Stimulated activated CD8-positive, alpha-beta memory T cell treated with anti-CD3 and anti-CD28 coated beads, Interleukin-15, amount 100 ng/mL, for 1 hour (primary cell): ENCODE measurements at regions not wholly inside any gene's neighbourhood (a gene's known extent, or its start where the extent isn't known, plus 50 kb on each side); places are given as distances from the start of the nearest gene placed in this dataset.
"Not testable (repeated sequence)": the region's sequence is repeated elsewhere in the genome, so short reads cannot be mapped to it uniquely, and the experiment has no call there.

Source experiments
- DNase-seq: peaks from one replicate; pipeline ENCODE4 v3.0.0-alpha.2; 2020; ENCODE audit warnings: low read depth

DNA sequence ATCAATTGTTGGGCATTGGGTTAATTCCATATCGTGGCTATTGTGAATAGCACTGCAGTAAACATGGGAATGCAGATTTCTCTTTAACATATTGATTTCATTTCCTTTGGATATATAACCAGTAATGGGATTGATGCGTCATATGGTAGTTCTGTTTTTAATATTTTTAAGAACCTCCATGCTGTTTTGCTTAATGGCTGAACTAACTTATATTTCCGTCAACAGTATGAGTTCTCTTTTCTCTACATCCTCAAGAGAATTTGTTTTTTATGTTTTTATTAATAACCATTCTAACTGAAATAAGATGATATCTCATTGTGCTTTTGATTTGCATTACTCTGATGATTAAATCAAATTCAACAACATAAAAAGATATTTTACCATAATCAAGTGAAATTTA is 228.5 kb upstream of the FSIP2 start:
- DNase-seq = no peak

DNA sequence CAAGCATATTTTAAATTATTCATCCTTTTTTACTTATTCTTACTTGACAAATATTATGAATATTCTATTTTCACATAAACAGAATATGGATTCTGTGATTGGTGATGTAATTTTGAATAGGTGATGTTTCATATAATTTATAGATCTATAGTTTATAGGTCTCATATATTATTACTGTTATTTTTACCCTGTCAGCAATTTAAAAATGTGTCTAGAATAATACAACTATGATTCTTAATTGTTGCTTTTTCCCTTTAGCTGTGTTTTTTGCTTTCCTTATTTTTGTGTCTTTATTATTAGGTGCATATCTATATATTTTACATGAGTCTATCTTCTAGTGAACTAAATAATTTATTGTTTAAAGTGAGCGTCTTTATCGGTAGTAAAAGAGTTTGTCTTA is 226.7 kb upstream of the FSIP2 start:
- no peak for DNase-seq

DNA sequence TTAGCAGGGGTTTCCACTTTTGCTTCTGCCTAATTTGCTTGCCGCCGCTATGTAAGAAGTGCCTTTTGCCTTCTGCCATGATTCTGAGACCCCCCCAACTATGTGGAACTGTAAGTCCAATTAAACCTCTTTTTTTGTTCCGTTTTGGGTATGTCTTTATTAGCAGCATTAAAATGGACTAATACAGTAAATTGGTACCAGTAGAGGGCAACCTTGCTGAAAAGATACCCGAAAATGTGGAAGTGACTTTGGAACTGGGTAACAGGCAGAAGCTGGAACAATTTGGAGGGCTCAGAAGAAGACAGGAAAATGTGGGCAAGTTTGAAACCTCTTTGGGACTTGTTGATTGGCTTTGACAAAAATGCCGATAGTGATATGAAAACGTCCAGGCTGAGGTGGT is 216.1 kb upstream of the FSIP2 start:
- DNase-seq = no peak

DNA sequence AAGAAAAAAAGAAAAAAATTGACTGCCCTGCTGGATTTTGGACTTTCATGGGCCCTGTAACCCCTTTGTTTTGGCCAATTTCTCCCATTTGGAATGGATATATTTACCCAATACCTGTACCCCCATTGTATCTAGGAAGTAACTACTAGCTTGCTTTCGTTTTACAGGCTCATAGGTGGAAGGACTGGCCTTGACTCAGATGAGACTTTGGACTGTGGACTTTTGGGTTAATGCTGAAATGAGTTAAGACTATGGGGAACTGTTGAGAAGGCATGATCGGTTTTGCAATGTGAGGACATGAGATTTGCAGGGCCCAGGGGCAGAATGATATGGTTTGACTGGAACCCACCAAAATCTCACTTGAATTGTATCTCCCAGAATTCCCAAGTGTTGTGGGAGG is 214.4 kb upstream of the FSIP2 start:
- DNase-seq = not testable (repeated sequence)

DNA sequence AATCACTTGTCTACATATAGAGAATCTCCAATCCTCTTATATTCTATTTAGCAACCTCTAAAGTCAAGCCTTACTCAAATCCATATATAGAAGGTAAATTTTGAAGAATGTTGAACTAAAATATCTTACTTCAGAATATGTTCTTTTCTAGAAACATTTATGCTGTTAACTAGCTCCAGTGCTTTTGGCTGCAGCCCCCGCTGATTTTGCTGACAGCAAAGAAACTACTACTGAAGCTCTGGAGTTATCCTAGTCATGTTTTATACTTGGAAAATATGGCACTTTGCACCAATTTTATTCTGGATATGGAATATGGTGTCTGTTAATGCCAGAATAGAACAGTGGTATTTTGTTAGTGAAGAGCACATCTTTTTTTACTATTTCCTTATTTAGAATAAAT is 212.4 kb upstream of the FSIP2 start:
- no peak for DNase-seq

DNA sequence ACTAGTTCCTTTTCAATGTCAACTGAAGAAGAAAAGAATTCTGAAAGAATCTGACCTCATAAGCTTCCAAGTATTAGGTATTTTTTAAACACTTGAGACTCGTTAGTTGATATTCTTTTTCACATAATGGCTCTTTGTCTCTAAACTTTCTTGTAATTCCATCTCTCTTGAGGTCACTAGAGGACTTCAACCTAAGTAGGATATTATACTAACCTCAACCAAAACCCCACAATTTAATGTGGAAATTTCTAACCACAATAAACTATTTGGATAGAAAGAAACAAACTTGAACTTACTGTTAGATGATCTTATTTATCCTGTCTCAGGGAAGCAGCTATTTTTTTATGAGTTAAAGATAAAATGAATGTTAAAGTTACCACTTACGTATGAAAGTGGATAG is 206.9 kb upstream of the FSIP2 start:
- DNase-seq = no peak

DNA sequence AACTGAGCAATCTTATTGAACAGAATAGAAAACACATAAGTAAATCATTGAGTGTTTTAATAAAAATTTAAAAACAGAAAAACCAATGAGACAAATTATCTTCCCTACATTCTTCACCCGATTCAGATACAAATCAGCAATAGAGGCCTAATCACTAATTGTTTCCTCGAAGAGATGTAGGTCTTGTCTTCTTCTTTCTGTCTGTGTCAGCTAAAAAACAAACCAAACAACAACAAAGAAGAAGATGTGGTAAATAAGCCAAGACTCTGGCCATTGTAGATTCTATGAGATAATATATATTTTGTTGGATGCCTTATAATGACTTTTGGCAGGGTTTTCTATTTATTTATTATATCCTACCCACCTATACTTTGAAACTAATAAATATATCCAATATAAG is 200.9 kb upstream of the FSIP2 start:
- DNase-seq = no peak

DNA sequence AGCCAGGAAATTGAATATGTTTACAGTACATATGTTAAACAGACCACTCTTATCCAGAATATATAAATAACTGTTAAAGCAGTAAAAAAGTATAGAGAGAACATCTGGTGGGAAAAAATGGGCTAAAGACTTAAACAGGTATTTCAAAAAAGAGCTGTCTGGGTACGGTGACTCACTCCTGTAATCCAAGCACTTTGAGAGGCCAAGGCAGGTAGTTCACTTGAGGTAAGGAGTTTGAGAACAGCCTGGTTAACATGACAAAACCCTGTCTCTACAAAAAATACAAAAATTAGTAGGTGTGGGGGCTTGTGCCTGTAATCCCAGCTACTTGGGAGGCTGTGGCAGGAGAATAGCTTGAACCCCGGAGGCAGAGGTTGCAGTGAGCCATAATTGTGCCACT is 171.4 kb upstream of the FSIP2 start:
- no peak for DNase-seq

DNA sequence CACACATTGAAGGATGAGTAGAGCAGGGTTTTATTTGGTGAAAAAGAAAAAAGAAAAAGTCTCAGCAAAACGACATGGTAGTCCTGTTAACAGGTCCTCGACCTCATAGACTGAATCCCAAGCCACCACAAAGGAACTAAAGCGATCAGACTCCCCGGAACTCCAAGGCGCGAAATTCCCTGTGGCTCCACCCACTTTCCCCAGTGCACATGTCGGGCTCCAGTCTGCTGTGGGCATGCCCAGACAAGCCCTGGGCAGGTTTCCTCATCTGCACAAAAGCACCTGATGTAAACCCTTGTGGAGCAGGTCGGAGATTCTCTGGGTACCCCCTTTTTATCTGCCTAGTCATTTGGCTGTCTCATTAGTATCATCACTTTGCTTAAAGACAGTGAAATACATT is 170.7 kb upstream of the FSIP2 start:
- no peak for DNase-seq

DNA sequence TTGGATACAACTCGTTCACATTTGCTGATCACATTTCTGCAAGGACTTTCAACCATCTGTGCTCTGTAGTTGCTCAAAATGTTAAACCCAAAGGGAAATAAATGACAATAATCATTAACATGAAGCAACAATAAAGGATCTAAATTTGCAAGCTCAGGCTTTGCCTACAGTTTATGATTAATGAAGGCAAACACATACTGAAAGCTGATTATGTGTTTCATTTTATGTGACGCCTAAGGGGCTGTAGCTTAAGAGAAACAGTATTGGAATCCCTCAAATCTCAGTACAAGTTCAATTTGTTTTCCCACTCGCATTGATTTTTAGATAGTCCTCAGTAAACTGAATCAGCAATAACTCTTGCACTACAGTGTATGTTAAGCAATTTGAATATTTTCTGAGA is 160.3 kb upstream of the FSIP2 start:
- DNase-seq = no peak

DNA sequence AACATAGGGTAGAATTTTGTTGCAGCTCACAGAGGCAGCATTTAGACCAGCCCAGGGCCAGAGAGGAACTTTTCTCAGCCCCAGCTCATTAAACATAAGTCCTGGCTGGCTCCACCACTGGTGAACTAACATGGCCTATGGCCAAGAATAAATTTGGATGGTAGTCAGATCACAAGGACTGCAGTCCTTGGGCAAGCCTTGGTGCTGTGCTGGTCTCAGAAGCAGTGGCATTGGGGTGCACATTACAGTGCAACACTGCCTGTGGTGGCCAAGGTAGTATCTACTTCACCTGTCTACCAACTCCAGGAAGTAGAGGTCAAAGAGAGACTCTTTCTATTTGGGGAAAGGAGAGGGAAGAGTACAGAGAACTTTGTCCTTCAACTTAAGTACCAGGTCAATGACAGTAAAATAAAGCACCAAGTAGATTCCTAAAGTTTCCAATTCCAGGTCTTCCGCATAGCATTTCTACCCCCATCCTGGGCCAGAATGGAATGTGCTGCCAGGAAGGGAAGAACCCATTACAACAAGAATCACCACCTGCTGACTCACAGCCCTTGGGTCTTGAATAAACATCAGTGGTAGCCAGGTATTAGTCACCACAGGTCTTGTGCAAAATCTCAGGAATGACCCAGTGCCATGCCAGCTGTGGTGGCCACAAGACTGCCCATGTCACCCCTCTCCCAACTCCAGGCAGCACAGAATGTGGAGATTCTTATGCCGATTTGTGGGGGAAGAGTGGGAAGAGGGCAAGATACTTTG is 155.4 kb upstream of the FSIP2 start:
- no peak for DNase-seq

DNA sequence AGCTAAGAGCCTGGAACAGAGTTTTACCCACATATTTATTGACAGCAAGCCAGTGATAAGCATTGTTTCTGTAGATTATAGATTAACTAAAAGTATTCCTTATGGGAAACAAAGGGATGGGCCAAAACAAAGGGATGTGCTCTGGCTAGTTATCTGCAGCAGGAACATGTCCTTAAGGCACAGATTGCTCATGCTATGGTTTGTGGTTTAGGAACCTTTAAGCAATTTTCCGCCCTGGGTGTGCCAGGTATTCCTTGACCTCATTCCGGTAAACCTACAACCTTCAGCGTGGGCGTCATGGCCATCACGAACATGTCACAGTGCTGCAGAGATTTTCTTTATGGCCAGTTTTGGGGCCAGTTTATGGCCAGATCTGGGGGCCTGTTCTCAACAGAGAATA is 153.4 kb upstream of the FSIP2 start:
- DNase-seq = not testable (repeated sequence)

DNA sequence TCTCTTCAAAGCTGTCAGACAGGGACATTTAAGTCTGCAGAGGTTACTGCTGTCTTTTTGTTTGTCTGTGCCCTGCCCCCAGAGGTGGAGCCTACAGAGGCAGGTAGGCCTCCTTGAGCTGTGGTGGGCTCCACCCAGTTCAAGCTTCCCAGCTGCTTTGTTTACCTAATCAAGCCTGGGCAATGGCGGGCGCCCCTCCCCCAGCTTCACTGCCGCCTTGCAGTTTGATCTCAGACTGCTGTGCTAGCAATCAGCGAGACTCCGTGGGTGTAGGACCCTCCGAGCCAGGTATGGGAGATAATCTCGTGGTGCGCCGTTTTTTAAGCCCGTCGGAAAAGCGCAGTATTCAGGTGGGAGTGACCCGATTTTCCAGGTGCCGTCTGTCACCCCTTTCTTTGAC is 147.3 kb upstream of the FSIP2 start:
- not testable (repeated sequence) for DNase-seq

DNA sequence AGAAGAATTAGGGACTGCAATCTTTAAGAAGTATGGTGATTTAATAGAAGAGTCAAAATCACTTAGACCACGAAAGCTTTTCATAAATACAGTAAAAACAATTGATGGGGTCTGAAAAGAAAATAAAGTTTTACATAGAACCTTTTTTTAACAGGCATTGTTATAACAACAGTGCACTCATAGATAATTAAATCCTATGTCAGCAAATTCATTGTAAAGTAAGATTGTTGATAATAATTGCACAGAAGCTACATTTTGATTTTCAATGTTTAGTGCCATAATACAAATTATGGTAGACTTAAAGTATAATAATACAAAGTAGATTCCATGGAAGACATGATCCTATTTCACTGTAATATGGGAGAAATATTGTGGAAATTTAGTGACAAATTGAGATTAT is 130.7 kb upstream of the FSIP2 start:
- no peak for DNase-seq

DNA sequence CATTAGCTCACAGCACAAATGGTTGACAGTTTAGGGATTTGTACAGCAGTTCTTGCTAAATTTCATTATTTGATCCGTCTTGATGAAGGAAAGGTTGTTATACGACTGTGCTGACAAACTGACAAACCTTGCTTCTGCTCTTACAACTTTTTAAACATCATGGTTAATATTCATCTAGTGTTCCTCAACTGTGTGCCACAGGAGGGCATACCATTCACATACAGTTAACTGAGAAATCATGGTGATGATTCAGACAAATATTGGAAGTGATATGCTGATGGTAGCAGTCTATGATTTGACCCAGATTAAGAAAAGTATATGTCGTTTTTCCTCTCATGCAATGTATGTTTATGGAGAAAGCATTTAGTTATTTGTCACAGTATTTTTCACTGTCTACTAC is 129.8 kb upstream of the FSIP2 start:
- no peak for DNase-seq

DNA sequence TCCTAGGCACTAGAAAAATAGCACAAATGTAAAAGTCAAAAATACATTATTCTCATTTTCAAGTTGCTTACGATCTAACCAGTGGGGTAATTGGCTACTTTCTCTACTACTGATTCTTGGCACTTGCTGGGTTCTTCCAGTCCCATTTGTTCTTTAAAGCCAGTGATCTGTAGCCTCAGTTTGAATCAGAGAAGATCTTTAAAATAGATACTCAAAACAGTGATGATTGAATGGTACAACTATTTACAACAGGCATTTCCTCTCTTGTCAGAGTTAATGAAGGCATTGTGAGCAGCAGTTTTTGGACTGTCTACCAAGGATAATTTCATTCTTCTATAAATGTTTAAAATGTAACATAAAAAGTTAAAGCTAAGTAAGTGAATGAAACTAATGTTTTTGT is 128.3 kb upstream of the FSIP2 start:
- no peak for DNase-seq

DNA sequence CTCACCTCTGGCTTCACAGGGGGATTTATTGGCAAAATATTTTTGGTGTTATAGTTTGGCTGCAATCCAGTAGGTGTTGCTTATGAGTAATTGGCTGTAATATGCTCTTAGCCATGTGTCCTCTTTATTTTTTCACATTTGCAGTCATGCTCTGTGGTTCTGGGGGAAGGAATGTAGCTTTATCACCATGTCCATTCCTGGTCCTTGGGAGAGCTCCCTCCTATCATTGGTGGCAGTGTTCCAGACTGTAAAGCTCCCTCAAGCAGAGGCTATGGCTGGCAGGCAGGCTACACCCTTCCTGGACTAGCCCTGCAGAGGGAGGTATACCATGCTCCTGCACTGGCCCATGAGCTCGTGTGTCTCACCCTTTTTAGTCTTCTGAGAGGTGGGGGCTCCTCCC is 120.0 kb upstream of the FSIP2 start:
- DNase-seq = no peak

DNA sequence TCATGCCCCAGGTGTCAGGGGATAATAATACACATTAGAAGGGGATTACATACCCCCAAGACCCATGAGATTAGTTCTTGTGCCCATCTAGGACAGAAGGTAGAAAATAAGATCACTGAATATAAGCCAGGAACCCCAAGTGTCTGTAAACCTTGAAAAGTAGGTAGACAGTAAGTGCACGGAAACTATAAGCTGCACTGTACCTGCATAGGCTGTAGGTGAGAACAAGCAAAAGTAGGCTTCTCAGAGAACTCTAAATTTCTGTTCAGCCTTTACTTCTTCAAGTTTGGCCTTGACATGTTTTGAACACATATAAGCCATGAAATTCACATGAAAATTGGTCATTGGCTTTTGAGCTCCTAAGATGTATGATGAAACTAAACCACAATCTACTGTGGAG is 113.0 kb upstream of the FSIP2 start:
- no peak for DNase-seq

DNA sequence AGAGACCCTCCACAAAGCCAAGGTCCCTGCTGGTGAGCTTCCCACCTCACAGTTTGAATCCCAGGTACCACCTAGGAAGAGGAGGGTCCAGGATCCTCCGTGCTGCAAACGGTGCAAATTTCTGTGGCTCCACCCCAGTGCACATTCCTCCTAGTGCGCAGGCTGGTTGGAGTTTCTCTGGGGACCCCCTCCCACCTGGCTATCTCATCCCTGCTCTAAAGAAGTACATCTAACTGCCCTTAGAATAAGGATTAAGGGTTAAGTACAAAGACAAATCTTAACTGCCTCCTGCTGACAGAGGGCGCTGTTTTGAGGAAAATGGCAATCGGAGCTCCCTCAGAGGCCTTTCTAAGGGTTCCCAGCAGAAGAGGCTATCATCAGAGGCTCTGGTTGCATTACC is 109.6 kb upstream of the FSIP2 start:
- DNase-seq = no peak

DNA sequence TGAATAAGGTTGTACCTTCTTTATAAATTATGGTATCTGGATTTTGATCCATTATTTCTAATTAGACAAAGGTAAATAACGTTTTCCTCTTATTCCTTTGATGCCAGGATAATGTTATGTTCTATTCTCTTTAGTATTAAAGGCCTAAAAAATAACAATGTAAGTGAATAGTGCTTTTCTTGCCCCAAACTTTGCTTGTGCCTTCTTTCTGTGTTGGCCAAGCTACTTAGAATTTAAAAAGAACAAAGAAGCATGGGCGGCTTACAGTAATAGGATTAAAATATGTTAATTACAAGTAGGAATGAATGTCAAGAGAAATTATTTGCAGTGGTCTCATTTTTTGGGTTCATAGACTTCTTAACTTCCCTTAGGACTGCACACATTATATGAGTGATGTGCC is 105.0 kb upstream of the FSIP2 start:
- no peak for DNase-seq

DNA sequence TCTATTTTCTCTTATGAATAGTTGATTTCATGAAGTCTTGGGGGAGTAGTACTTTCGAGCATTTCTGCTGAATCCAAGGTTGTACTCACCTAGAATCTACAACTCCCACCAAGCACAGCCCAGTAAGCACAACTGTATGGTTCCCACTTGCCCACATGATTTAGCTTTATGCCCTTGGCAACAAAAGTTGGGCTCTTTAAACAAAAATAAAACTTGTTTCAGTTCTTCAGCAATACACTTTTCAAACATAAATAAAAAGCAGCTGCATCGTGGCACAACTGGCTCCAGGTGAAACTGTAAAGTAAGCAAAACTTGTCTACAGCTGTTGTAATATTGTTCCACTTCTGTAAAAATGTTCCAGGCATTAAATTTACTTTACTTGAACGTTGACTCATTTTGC is 99.8 kb upstream of the FSIP2 start:
- no peak for DNase-seq

DNA sequence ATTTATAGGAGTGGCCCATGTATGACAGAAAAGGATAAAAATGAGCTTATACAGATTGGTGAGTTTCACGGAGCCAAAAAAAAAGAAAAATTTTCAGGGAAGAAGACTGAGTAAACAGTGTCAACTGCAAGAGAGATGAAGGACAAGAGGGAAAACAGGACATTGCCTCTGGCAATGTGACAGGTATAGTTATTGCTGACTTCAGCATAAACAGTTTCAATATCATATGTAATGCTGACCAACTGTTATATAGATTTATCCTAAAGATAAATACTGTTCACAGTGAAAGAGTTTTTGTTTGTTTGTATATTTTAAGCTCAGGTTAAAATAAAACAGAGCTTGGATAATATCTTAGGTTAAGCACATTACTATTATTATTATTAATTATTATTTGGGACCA is 98.0 kb upstream of the FSIP2 start:
- no peak for DNase-seq

DNA sequence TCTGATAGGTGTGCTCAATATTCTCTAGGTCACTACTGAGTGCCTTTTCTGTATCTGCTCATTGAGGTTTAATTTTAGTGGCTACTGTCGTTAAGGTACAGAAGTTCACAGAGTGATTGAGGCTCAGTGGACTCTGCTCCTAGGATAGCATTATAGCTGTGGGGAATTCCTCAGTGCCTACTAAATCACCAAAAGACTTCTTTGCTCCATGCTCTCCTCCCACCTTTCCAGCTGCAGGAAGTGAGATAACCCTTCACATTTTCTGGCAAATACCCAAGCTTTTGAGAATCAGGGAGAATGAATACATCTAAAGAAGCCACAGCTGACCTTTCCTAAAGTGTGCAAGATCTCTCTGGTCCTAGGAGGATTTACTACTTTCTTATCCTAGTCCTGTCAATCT is 95.2 kb upstream of the FSIP2 start:
- no peak for DNase-seq

DNA sequence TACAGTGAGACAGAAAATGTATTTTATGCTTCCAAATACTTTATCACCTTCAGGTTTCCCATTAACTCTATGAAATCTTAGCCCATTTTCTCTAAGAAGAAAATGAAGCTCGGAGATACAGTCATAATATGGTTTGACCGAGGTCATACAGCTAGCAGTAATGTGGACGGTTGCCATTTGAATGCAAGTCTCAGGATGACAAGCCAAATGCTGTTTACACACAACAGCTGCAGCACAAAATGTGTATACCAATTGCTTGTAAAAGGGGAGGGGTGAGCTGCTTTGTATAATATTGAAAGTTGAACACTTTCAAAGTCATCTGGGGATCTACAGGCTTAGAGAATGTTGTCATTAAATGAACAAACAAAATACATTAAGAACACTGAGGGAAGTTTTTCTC is 93.8 kb upstream of the FSIP2 start:
- DNase-seq = no peak

DNA sequence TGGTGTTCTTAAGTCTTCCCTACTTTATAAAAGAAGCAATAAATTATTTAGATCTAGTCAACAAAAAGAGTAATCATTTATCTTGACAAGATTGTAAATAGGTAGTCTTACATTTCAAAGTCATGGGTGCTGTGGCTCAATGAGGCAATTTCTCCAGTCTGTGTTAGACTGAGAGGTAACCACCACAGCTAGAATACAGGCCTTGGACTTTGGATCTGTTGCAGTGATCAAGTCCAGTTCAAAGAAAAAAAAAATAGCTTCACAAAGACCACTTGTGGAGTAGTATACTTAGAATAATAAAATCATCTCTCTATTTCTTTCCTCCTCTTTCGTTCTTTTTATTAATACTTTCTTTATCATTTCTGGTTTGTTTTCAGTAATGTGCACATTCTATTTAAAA is 93.1 kb upstream of the FSIP2 start:
- DNase-seq = no peak
